GM19397 (cell line): ENCODE measurements at regions not wholly inside any gene's neighbourhood (a gene's known extent, or its start where the extent isn't known, plus 50 kb on each side); places are given as distances from the start of the nearest gene placed in this dataset.
"Not testable (repeated sequence)": the region's sequence is repeated elsewhere in the genome, so short reads cannot be mapped to it uniquely, and the experiment has no call there.

Experiments used
- ATAC-seq: cut with Tn5 transposase; IDR thresholded peaks from one replicate; pipeline ENCODE4 v1.9.1; 2021; ENCODE audit warnings: mild to moderate bottlenecking, moderate library complexity; ENCODE audit not compliant: unreplicated experiment

- not testable (repeated sequence) for ATAC-seq
Observed at GRCh38 chr5:116705121-116705519, 130.5 kb upstream of the SEMA6A start.

- ATAC-seq: no peak
Observed at GRCh38 chr5:116703941-116704340, 129.3 kb upstream of the SEMA6A start.

GRCh38 chr5:116703328-116703727 is 128.7 kb upstream of the SEMA6A start:
- ATAC-seq: no peak

- ATAC-seq: no peak
Observed at GRCh38 chr5:116702776-116703175, 128.2 kb upstream of the SEMA6A start.

- ATAC-seq: no peak
Observed at GRCh38 chr5:116699332-116699731, 124.7 kb upstream of the SEMA6A start.

GRCh38 chr5:116696366-116696765 is 121.7 kb upstream of the SEMA6A start:
- no peak for ATAC-seq

- ATAC-seq: no peak
Observed at GRCh38 chr5:116695681-116696080, 121.1 kb upstream of the SEMA6A start.

- ATAC-seq: no peak
Observed at GRCh38 chr5:116686438-116686837, 111.8 kb upstream of the SEMA6A start.

GRCh38 chr5:116685931-116686330 is 111.3 kb upstream of the SEMA6A start:
- no peak for ATAC-seq

GRCh38 chr5:116685069-116685468 is 110.4 kb upstream of the SEMA6A start:
- ATAC-seq: no peak

- ATAC-seq: peak; percentile 96
Observed at GRCh38 chr5:116681334-116682013, 106.9 kb upstream of the SEMA6A start.

GRCh38 chr5:116675626-116675910 is 100.9 kb upstream of the SEMA6A start:
- no peak for ATAC-seq

- no peak for ATAC-seq
Observed at GRCh38 chr5:116674881-116675625, 100.4 kb upstream of the SEMA6A start.

- ATAC-seq: no peak
Observed at GRCh38 chr5:116673453-116673852, 98.8 kb upstream of the SEMA6A start.

- no peak for ATAC-seq
Observed at GRCh38 chr5:116672203-116672602, 97.6 kb upstream of the SEMA6A start.

GRCh38 chr5:116671211-116671736 is 96.7 kb upstream of the SEMA6A start:
- ATAC-seq: peak; percentile 97

- ATAC-seq: no peak
Observed at GRCh38 chr5:116669261-116670031, 94.8 kb upstream of the SEMA6A start.

GRCh38 chr5:116668390-116668789 is 93.8 kb upstream of the SEMA6A start:
- ATAC-seq: no peak

- no peak for ATAC-seq
Observed at GRCh38 chr5:116666901-116667300, 92.3 kb upstream of the SEMA6A start.

GRCh38 chr5:116664988-116665387 is 90.4 kb upstream of the SEMA6A start:
- ATAC-seq: no peak

GRCh38 chr5:116663081-116663480 is 88.5 kb upstream of the SEMA6A start:
- ATAC-seq: no peak

- ATAC-seq: no peak
Observed at GRCh38 chr5:116661419-116661818, 86.8 kb upstream of the SEMA6A start.
